ENCODE measurements at regions not wholly inside any gene's neighbourhood (a gene's known extent, or its start where the extent isn't known, plus 50 kb on each side); places are given as distances from the start of the nearest gene placed in this dataset.

DNA sequence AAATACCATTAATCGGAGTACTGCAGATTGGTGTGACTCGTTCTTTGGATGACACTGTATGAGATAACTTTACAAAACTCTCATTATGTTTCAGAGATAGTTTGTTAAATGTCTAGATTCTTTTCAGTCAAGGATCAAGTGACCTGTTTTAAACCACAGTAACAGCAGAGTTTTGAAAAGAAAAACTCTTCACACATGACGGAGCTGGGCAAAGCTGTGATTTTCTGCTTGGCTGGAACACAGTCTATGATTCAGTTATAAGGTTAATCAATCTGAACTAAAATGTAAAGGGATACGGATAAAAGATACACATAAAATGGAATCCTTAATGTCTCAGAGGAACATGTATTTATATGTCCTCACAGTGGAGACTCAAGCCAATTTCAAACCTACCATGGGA is 573.2 kb downstream of the PRKD1 start:
- no peak overlapping the region for H3K27ac Mint-ChIP-seq (ENCODE audit: unreplicated experiment)
- no peak for TF ChIP-seq CTCF (conservative IDR thresholded peaks at IDR 0.05)
- no peaks in the 10 kb centered on the region for H3K4me1 Mint-ChIP-seq
- DNase-seq (ENCODE audit: low read depth, low spot score), result no peak
- peaks cover 10% of the 10 kb centered on the region for H3K9me3 Mint-ChIP-seq
- peaks cover 3% of the 10 kb centered on the region for H3K36me3 Mint-ChIP-seq (ENCODE audit: low read depth)
- H3K27me3 Mint-ChIP-seq (ENCODE audit: low read depth), result no peaks in the 10 kb centered on the region
- no peak overlapping the region for H3K4me3 Mint-ChIP-seq

DNA sequence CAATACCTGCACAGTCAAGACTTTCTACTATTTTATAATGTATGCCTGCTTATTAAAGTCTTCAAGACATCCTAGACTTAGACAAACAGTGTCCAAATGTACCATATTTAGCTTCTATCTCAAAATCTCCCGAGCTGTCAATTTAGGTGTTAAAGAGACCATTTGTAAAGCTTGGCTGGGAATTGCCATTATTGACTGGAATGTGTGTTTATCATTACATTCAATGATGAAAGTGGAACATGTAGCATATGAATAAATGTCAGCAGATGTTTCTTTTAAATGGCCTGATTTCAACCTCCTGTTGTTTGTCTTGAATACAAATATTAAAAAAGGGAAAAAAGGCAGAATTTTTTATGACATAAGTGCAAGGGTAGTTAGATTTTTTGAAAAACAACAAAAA is 572.3 kb downstream of the PRKD1 start:
- no peaks in the 10 kb centered on the region for H3K4me1 Mint-ChIP-seq
- H3K9me3 Mint-ChIP-seq, result peaks cover 10% of the 10 kb centered on the region
- H3K4me3 Mint-ChIP-seq, result no peak overlapping the region
- no peaks in the 10 kb centered on the region for H3K27me3 Mint-ChIP-seq (ENCODE audit: low read depth)
- H3K27ac Mint-ChIP-seq (ENCODE audit: unreplicated experiment), result no peak overlapping the region
- TF ChIP-seq CTCF (conservative IDR thresholded peaks at IDR 0.05), result no peak
- H3K36me3 Mint-ChIP-seq (ENCODE audit: low read depth), result peaks cover 3% of the 10 kb centered on the region
- DNase-seq (ENCODE audit: low read depth, low spot score), result no peak

- H3K4me3 Mint-ChIP-seq, result no peak overlapping the region
- peaks cover 3% of the 10 kb centered on the region for H3K36me3 Mint-ChIP-seq (ENCODE audit: low read depth)
- peaks cover 10% of the 10 kb centered on the region for H3K9me3 Mint-ChIP-seq
- no peaks in the 10 kb centered on the region for H3K27me3 Mint-ChIP-seq (ENCODE audit: low read depth)
- DNase-seq (ENCODE audit: low read depth, low spot score), result no peak
- no peak overlapping the region for H3K27ac Mint-ChIP-seq (ENCODE audit: unreplicated experiment)
- no peaks in the 10 kb centered on the region for H3K4me1 Mint-ChIP-seq
- no peak for TF ChIP-seq CTCF (conservative IDR thresholded peaks at IDR 0.05)
Measured at GRCh38 chr14:29355846-29356245, 571.8 kb downstream of the PRKD1 start.

GRCh38 chr14:29360656-29361055 is 567.0 kb downstream of the PRKD1 start:
- Mint-ChIP-seq H3K9me3 (peaks cover 7% of the 10 kb centered on the region), H3K4me1 (no peaks in the 10 kb centered on the region), H3K27me3 (ENCODE audit: low read depth) (no peaks in the 10 kb centered on the region), H3K27ac (ENCODE audit: unreplicated experiment) (no peak overlapping the region), H3K4me3 (no peak overlapping the region), H3K36me3 (ENCODE audit: low read depth) (peaks cover 3% of the 10 kb centered on the region)
- DNase-seq (ENCODE audit: low read depth, low spot score), result no peak
- no peak for TF ChIP-seq CTCF (conservative IDR thresholded peaks at IDR 0.05)

DNA sequence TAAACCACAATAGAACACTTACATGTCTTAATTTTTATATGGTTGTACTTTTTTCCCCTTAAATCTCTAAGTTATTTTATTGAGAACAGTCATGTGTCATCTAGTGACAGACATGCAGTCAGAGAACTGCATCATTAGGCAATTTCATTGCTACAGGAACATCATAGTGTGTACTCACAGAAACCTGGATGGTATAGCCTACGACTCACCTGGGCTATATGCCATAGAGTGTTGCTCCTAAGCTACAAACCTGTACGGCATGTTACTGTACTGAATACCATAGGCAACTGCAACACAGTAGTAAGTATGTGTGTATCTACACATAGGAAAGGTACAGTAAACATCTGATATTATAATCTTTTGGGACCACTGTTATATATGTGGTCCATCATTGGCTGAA is 557.6 kb downstream of the PRKD1 start:
- Mint-ChIP-seq H3K4me1 (no peaks in the 10 kb centered on the region), H3K27ac (ENCODE audit: unreplicated experiment) (no peak overlapping the region), H3K36me3 (ENCODE audit: low read depth) (no peaks in the 10 kb centered on the region), H3K27me3 (ENCODE audit: low read depth) (no peaks in the 10 kb centered on the region), H3K9me3 (peaks cover 10% of the 10 kb centered on the region), H3K4me3 (no peak overlapping the region)
- no peak for TF ChIP-seq CTCF (conservative IDR thresholded peaks at IDR 0.05)
- no peak for DNase-seq (ENCODE audit: low read depth, low spot score)

DNA sequence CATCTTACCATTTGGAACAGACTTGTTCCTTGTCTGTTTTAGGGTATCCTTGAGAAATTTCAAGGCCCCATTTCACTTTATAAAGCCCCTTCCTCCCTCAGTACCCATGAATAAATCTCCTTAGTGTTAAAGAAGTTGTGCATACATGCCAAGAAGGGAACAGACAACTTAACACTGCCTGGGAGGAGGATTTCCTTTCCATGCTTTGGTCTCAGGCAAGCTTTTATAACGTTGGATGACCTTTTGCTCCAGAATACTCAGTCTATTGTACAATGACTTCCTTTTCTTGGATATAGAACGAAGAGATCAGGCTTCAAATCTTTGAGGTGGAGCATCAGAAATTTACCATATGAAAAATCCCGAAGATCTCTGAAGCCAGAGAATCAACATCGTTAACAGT is 551.4 kb downstream of the PRKD1 start:
- no peaks in the 10 kb centered on the region for H3K36me3 Mint-ChIP-seq (ENCODE audit: low read depth)
- no peak overlapping the region for H3K27ac Mint-ChIP-seq (ENCODE audit: unreplicated experiment)
- DNase-seq (ENCODE audit: low read depth, low spot score), result no peak
- peaks cover 6% of the 10 kb centered on the region for H3K27me3 Mint-ChIP-seq (ENCODE audit: low read depth)
- no peak overlapping the region for H3K4me3 Mint-ChIP-seq
- H3K4me1 Mint-ChIP-seq, result peaks cover 8% of the 10 kb centered on the region
- TF ChIP-seq CTCF (conservative IDR thresholded peaks at IDR 0.05), result no peak
- peaks cover 8% of the 10 kb centered on the region for H3K9me3 Mint-ChIP-seq
